VCaP (cell line): ENCODE measurements at regions not wholly inside any gene's neighbourhood (a gene's known extent, or its start where the extent isn't known, plus 50 kb on each side); places are given as distances from the start of the nearest gene placed in this dataset.

ENCODE experiments used
- H3K27ac ChIP-seq: fragments of 450-650 bp; 2 replicates; pipeline ENCODE4 v1.5.1; 2017
- TF ChIP-seq, protein P1 (sequence below): fragments of 450-650 bp; conservative IDR thresholded peaks from 2 replicates; pipeline ENCODE4 v1.5.1; 2017; ENCODE audit warnings: mild to moderate bottlenecking, moderate library complexity

DNA sequence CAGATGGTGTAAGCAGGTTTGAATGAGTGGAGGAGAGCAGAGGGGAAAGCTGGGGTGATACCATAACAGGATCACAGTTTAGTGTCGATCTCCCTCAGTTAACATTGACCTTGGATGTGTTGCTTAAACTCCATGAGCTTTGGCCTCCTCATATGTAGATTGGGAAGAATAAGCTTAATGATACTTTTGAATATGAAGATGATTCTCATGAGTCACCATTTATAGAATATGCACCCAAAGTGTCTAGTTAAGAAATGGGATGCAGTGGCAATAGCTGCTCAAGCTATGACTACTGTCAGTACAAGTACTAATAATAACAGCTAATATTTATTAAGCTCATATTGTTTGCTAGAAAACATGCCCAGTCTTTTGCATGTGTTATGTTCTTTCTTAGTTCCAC is 236.2 kb upstream of the KIRREL3 start:
- TF ChIP-seq, protein P1, sequence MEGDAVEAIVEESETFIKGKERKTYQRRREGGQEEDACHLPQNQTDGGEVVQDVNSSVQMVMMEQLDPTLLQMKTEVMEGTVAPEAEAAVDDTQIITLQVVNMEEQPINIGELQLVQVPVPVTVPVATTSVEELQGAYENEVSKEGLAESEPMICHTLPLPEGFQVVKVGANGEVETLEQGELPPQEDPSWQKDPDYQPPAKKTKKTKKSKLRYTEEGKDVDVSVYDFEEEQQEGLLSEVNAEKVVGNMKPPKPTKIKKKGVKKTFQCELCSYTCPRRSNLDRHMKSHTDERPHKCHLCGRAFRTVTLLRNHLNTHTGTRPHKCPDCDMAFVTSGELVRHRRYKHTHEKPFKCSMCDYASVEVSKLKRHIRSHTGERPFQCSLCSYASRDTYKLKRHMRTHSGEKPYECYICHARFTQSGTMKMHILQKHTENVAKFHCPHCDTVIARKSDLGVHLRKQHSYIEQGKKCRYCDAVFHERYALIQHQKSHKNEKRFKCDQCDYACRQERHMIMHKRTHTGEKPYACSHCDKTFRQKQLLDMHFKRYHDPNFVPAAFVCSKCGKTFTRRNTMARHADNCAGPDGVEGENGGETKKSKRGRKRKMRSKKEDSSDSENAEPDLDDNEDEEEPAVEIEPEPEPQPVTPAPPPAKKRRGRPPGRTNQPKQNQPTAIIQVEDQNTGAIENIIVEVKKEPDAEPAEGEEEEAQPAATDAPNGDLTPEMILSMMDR: no peak
- no peak overlapping the region for H3K27ac ChIP-seq

DNA sequence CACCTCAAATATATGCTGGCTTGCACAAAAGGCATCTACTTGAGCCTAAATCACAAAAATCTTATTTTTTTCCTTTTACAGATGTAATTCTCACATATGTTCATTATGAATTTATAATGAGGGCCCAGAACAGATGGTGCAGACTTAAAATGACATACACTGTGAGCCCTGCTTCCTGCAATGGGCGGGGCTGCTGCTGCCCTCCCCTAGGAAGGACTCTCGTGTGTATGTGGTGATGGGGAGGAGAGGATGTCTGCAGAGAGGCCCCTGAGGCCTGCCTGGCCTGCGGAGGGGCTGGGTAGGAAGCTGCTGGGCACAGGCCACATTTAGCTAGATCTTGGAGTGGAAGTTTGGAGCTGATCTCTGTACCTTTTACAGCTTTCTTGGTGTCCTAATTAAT is 233.4 kb upstream of the KIRREL3 start:
- TF ChIP-seq, protein P1: no peak
- H3K27ac ChIP-seq: no peak overlapping the region

DNA sequence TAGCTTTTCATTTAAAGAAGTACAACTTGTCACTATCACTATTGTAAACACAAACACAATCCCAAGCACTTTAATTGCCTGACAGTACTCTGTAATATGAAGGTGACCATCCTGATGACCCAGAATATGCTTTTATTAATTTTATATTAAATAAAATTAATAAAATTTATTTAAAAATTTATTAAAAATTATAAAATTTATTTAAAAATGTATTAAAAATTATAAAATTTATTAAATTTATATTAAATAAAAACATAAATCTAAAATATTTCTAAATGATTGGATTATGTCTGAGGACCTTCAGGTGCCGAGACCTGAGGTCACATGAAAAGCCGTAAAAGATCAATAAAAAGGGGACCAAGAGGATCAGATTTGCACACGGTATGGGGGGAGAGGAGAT is 229.8 kb upstream of the KIRREL3 start:
- TF ChIP-seq, protein P1: no peak
- no peak overlapping the region for H3K27ac ChIP-seq

DNA sequence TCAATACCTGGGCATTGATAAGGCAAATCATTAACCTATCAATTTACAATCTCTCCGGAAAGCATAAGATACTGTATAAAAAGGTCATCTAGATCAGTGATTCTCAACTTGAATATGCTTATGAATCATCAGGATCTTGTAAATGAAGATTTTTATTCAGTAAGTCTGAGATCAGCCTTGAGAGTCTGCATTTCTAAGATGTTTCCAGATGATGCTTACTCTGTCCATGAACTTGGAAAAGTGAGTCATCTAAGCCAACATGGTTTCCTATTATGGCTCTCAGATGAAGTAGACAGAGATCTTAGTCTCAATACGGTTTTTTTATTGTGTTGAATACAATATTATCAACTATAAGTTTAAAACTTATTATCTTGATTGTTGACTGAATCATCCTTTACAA is 226.4 kb upstream of the KIRREL3 start:
- TF ChIP-seq, protein P1: no peak
- H3K27ac ChIP-seq: no peak overlapping the region

DNA sequence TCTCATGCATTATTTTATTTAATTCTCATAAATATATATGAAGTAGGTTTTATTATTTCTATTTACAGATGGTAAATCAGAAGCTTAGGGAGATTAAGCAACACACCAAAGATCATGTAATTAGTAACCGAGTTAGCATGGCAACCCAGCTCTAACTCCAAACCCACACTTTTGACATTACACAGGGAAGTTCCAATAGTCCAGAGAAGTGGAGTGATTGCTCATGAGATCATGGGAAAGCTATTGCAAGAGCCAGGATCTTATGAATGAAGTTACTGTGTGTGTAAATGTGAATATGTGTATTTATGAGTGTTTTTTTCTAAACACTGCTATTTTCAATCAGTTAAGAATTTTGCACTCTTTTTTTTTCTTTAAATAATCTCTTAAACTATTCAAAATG is 225.8 kb upstream of the KIRREL3 start:
- no peak overlapping the region for H3K27ac ChIP-seq
- TF ChIP-seq, protein P1: no peak

DNA sequence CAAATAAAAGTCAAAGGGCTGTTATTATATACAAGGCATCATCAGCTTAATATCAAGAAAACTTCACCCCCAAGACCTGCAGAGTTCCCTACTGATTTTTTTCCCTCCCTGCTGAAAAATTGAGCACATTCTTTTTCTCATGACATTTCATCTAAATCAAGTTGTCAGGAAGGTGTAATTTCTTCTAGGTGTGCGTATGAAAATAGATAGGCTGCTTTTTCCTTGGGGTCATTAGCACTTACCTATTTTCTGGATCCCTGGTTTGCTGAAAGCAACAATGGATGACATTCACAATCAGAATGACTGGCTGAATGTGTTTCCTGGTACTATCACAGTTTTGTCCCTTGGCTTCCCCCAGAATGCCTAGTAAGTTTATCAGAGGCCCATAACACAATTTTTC is 225.0 kb upstream of the KIRREL3 start:
- TF ChIP-seq, protein P1: no peak
- H3K27ac ChIP-seq: no peak overlapping the region

DNA sequence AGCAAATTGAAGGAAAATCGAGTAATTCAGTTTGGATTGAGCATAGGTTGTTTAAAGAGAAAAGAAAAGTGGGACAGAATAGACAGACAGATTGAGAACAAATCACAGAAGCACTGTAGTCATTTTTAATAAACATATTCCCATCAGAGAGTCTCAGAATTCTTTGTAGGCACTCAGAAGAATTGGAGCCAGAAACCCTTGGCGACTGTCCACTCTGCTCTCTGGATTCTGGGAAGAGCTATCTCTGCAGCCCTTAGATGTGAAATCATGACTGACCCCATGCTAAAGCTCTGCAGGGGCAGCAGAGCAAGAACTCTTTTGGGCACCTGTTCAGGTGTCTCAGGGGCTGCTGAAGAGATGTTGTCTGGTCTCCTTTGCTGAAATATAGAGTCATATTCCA is 223.7 kb upstream of the KIRREL3 start:
- TF ChIP-seq, protein P1: no peak
- H3K27ac ChIP-seq: no peak overlapping the region

DNA sequence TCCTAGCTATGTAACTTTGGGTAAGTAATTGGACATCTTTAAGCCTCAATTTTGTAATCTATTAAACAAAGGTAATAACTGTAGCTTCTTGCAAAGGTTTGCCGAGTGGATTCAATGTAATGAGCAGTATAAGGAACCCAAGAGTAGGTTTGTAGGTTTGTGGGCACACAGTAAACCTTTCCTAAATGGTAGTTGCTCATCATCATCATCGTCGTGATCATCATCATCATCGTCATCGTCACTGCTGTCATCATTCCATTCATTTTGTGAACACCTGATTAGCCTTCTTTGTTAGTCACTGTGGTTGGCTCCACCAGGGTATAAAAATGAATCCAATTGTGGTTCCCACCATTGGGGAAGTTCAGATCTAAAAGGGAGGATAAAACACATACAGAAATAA is 223.1 kb upstream of the KIRREL3 start:
- TF ChIP-seq, protein P1: no peak

More for the DNA sequence above, 223.1 kb upstream of the KIRREL3 start:
- H3K27ac ChIP-seq: no peak overlapping the region
